Activated CD4-positive, alpha-beta T cell treated with anti-CD3 and anti-CD28 coated beads, Interleukin-2, amount 50 U/mL, for 24 hours (primary cell): ENCODE measurements at regions not wholly inside any gene's neighbourhood (a gene's known extent, or its start where the extent isn't known, plus 50 kb on each side); places are given as distances from the start of the nearest gene placed in this dataset.

Source experiments
- DNase-seq, 2 donors: peaks; one replicate each; pipeline ENCODE4 v3.0.0-alpha.2; 2020; ENCODE audit warnings: low read depth in 1 of 2, low spot score in 1 of 2

DNA sequence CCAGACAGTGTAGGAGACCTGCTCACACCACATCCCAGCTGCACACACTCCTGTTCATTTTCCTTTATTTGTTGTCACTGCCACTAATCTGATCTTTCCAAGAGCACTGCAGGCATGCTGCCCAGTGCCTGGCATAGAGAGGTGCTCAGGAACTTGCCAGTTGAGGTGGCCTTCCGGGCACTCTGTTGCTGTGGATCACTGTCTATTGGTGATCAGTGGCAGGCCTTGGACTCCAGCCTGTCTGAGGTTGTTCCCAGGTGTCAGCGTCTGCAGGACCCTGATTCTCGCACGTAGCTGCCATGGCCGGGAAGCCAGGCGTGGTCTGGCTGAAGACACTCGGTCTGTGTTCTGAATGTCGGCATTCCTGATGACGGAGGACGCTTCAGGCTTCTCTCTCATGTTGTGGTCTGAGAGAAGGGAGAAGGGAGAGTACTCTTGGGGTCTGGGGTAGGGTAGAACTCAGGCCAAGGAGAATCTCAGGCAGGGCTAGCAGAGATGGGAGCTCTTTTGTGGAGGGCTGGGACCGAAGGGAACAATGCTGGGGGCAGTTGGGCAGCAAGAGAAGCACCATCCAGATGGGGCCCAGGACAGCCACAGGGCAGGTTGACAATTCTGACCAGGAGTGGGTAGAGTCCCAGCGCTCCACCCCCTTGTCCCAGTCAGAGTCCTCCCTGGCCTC lies 240.9 kb downstream of the MYCN start:
- no peak for DNase-seq

DNA sequence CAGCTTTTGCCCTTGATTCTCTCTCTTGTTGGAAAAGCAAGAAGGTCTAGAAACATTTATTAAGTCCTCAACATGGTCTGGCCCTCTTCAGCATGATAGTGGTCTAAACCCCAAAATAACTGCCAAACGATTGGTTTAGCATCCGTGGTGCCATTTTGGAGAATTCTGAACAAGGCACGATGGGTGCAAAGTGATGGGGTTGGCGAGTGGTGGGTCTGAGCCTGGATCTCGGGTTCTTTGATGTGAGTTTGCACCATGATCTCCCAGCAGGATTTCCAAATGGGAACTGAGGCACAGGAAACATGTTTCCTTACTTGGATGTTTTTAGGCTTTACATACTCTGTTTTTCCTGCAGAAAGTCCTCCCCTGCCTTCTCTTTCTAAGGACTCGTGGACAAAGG lies 240.3 kb downstream of the MYCN start:
- no peak for DNase-seq

DNA sequence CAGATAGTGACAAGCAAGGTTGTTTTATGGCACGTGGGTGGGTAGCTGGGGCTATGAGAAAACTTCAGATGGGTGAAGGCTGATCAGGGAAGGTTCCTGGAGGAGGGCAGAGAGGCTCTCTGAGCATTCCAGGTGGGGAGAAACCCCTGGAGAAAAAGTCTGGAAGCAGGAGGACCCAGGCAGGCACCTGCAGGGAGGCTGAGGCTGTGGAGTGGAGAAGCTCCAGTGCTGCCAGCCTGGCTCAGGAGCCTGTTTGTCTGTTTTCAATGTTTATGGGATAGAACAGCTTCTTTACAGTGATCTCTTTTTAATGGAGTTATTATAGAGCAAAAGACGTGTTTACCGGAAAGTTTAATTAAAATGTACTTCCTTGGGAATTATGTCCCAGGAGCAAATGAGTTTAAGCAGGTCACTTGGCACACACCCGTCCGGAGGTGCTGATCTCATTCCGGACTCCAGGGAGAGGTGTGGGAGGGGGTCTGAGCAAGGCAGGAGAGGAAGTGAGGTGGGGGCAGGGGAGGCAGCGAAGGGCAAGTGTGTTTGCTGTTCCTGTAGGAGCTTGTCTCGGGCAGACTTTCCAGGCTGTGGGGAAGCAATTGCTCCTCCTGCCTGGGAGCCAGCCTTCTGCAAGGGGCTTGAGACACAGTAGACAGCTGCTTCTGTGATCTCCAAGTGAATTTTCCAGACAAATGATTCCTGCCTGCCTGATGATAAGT lies 239.5 kb downstream of the MYCN start:
- no peak for DNase-seq

DNA sequence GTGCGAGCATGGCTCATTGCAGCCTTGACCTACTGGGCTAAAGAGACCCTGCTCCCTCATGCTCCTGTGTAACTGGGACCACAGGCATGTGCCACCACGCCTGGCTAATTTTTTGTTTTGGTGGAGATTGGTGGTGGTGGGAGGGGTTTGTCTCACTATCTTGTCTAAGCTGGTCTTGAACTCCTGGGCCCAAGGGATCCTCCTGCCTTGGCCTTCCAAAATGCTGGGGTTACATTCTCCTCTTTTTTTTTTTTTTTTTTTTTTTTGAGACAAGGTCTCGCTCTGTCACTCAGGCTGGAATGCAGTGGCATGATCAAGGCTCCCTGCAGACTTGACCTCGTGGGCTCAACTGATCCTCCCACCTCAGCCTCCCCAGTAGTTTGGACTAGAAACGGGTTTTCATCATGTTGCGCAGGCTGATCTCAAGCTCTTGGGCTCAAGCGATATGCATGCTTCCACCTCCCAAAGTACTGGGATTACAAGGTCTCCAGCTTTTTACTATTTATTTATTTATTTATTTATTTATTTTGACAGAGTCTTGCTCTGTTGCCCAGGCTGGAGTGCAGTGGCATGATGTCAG lies 238.3 kb downstream of the MYCN start:
- no peak for DNase-seq

DNA sequence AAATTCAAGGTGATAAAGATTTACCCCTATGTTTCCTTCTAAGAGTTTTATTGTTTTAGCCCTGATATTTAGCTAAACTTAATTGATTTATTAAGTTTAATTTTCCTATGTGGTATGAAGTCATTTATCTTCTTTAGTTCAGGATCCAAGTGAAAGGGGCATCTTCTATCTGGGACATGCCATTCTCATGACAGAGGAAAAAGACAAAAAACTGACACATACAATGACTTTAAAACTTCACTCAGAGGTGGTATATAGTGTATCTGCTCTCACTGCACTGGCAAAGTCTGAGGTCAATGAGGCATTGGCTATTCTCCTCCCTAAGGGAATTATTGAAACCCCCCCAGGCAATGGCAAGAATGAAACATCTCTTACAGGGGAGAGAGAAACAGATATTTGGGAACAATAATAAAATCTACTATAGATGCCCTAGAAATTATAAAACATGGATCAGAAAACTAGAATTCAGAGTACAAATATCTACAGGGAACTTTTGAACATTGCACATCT lies 237.4 kb downstream of the MYCN start:
- DNase-seq: no peak

- DNase-seq: no peak
Measured at GRCh38 chr2:16176971-16177480, 236.7 kb downstream of the MYCN start.

GRCh38 chr2:16175247-16175825 lies 235.0 kb downstream of the MYCN start:
- DNase-seq: no peak

GRCh38 chr2:16174693-16175045 lies 234.3 kb downstream of the MYCN start:
- DNase-seq: no peak

DNA sequence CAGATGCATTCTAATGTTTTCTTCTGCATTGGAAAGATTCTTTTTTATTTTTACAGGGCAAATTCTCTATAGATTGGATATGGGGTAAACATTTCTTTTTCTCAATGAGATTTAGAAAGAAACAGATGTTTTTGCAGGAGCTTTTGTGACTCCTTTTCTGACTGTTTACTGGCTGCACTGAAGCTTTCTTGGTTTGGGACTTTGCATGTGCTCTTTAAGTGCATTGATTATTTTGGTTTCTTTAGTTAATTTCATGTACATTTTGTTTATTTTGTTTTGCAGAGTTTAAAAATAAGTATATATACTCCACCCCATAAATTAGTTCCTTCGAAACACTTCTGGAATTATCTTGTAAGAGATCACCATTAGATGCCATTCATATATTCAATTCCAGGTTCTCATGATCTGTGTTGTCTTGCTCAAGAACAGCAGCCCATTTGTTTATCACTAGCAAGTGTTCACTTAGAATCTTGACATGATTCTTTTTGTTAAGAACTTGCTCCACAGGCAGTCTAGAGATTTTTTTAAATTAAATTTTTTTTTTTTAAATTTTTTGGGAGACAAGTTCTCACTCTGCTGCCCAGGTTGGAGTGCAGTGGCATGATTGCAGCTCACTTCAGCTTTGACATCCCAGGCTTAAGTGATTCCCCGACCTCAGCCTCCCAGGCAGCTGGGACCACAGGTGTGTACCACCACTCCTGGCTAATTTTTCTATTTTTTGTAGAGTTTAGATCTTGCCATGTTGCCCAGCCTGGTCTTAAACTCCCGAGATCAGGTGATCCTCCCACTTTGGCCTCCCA lies 233.7 kb downstream of the MYCN start:
- no peak for DNase-seq

- DNase-seq: no peak
Measured at GRCh38 chr2:16172324-16173175, 232.2 kb downstream of the MYCN start.

DNA sequence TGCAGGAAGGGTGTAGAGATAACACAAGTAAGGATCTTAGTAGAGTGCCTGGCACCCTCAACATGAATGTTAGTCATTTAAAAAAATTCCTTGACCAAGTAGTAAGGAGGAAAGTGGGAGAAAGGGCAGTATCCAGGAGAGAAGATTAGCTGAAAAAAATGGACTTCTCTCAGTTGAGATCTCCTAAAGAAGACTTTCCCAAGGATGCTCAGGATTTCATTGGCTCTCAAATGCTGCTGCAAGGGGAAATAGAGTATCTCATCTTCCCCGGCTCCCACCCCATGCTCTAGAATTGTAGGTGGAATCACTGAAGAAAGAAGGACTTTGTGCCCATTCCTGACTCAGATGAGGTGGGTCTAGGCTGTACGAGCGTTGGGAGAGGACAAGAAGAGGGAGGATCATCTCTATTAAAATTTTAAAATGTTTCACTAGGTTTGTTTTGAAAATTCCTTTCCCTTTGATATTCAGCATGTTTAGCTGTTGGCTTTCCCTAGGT lies 231.1 kb downstream of the MYCN start:
- DNase-seq: no peak

DNA sequence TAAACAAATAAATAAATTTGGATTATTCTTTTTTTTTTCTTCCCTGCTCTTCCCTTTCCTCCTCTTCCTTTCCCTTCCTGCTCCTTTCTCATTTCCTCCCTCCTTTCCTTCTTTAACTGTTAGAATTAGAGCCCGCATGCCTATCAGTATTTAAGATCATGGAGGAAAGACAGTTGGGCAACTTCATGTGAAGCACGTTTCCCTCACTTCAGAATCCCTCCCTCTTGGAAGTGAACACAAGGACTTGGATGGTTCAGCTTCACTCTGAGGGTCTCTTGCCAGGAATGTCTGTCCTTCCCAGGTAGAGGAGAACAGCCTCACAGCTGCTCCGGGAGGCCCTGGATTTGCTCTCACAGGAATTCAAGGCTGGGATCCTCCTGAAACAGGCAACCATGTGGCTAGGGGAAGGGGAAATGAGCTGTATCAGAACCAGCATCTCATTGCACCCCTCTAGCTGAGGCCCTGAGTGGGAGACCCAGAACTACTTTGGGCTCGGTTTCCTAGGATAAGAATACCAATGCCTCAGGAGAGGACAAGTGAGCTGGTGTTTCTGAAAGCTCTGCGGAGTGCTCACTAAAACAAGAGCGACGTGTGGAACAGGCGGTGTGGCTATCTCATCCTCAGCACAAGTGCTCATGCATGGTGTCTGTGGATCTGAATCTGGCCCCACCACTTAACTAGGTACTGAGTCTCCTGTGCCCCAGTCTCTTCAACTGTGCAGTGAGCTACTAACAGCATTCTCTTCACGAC lies 230.5 kb downstream of the MYCN start:
- no peak for DNase-seq

DNA sequence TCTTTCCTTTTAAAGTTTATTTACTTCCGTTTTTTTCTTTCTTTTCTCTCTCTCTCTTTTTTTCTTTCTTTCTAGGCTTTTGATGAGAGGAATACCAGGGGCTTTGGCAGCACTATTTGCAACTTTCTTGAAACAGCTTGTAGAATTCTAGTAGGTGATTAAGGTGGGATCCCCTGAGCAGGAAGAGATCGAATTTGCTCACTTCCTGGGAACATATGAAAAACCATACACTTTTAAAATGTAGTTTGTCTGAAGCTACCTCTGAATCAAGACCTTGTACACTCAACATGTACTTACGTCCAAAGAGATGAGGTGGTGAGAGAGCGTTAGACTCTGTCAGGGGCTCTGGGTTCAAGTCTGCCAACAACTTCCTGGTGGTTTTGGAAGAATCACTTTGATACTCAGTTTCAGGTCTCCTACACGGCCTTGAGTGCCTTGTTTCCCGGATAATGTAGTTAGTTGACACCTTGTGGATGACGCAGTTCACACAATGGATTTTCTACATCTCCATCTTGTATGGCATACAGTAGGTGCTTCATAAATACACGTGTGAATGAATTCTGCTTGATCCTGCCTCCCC lies 229.1 kb downstream of the MYCN start:
- DNase-seq: no peak

GRCh38 chr2:16168506-16169264 lies 228.3 kb downstream of the MYCN start:
- DNase-seq: no peak

- no peak for DNase-seq
Measured at GRCh38 chr2:16167870-16168426, 227.6 kb downstream of the MYCN start.

- DNase-seq: no peak
Measured at GRCh38 chr2:16167451-16167861, 227.1 kb downstream of the MYCN start.

DNA sequence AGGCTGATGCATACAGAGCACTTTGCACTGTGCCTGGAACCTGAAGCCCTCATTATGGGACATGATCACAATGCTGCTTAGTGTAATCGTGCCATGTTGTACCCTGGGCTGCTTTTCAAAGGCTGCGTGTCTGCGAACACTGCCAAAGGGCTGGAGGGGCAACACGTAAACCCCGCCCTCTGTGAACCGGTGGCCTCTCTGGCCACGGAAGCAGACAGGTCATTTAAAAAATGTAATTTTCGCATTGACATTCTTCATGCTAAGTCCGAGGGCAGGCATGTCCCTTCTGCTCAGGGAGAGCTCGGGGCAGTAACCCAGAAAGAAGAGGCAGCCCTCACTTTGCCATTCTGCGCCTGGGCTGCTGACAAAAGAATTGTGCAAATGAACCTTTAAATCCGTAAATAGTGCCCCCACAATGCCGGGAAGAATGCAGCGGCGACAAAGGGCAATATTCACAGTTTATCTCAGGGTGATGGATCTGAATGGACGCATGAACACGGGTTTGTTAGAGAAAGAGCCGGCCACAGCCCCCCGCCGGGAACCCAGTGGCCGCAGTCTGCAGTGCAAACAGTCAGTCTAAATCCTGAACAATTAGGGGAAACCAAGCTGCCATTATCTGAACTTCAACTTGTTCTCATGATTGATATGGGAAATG lies 226.1 kb downstream of the MYCN start:
- DNase-seq: no peak
